ENCODE measurements at regions not wholly inside any gene's neighbourhood (a gene's known extent, or its start where the extent isn't known, plus 50 kb on each side); places are given as distances from the start of the nearest gene placed in this dataset.

DNA sequence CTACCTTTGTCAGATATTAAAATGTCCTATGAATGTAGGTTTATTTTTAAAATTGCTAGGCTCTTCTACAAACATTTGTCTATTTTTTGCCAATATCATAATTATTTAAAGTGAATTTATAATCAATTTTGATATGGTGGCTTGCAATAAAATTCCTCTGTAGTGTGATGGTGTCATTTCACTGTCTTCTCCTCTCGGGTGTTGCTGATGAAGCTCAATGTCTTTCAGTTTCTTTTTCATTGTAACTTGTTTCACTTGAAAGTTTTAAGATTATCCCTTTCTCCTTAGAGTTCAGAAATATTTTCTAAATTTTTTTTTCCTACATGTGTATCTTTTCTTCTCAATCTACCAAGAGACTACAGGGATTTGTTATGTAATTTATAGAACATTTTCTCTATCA is 267.1 kb upstream of the EDNRB start:
- no peak for TF ChIP-seq EZH2phosphoT487 (IDR thresholded peaks at IDR 0.05; ENCODE audit: borderline replicate concordance)
- TF ChIP-seq, protein P1, sequence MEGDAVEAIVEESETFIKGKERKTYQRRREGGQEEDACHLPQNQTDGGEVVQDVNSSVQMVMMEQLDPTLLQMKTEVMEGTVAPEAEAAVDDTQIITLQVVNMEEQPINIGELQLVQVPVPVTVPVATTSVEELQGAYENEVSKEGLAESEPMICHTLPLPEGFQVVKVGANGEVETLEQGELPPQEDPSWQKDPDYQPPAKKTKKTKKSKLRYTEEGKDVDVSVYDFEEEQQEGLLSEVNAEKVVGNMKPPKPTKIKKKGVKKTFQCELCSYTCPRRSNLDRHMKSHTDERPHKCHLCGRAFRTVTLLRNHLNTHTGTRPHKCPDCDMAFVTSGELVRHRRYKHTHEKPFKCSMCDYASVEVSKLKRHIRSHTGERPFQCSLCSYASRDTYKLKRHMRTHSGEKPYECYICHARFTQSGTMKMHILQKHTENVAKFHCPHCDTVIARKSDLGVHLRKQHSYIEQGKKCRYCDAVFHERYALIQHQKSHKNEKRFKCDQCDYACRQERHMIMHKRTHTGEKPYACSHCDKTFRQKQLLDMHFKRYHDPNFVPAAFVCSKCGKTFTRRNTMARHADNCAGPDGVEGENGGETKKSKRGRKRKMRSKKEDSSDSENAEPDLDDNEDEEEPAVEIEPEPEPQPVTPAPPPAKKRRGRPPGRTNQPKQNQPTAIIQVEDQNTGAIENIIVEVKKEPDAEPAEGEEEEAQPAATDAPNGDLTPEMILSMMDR (conservative IDR thresholded peaks at IDR 0.05; ENCODE audit: low read length) = no peak
- no peaks in the 10 kb centered on the region for H3F3A ChIP-seq (ENCODE audit: low read depth)
- H3K4me1 ChIP-seq (ENCODE audit: insufficient read depth, low read length, poor library complexity, severe bottlenecking) = peaks cover 19% of the 10 kb centered on the region
- peak overlapping the region; percentile 20 for H3K9ac ChIP-seq (ENCODE audit: low read depth, low read length, poor library complexity, severe bottlenecking)
- H3K79me2 ChIP-seq (ENCODE audit: insufficient read depth, low read length) = no peaks in the 10 kb centered on the region
- no peaks in the 10 kb centered on the region for H3K9me2 ChIP-seq (replicated peaks; ENCODE audit: low read depth, low read length)
- peak overlapping the region; percentile 4 for H3K4me2 ChIP-seq (ENCODE audit: low read depth, low read length, poor library complexity, severe bottlenecking)
- no peaks in the 10 kb centered on the region for H4K20me1 ChIP-seq (ENCODE audit: insufficient read depth, low read length, poor library complexity, severe bottlenecking)
- H3K36me3 ChIP-seq (ENCODE audit: insufficient read depth, low read length) = no peaks in the 10 kb centered on the region
- H3K4me3 ChIP-seq (ENCODE audit: low read length, poor library complexity, severe bottlenecking) = peak overlapping the region; percentile 3
- H3K9me3 ChIP-seq (ENCODE audit: insufficient read depth, low read depth, low read length) = no peaks in the 10 kb centered on the region
- peak overlapping the region; percentile 70; the same call in 1 of the 2 replicates for H2AFZ ChIP-seq (ENCODE audit: low read length)
- H3K27me3 ChIP-seq (ENCODE audit: insufficient read depth, low read length, poor library complexity, severe bottlenecking) = no peaks in the 10 kb centered on the region

DNA sequence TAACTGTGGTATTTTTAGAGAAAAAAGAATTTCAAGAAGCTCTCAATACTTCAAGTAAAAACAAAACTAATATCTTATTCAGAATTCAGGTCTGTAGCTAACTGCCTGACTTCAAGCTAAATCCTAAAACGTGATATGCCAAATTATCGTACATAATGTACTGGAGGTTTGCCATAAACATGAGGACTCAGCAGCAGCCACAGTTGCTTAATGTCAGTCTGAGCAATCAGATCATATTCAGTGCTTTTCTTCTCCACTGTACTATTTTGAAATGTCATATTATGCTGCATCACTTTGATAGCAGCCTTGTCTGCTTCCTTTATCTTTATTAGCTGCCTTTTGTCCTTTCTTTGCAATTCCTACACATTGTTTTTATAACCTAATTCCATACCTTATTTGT is 265.1 kb upstream of the EDNRB start:
- no peak overlapping the region for H3K4me3 ChIP-seq (ENCODE audit: low read length, poor library complexity, severe bottlenecking)
- H2AFZ ChIP-seq (ENCODE audit: low read length) = no peak overlapping the region; the same call in 1 of the 2 replicates
- H3K36me3 ChIP-seq (ENCODE audit: insufficient read depth, low read length) = no peaks in the 10 kb centered on the region
- no peak for TF ChIP-seq EZH2phosphoT487 (IDR thresholded peaks at IDR 0.05; ENCODE audit: borderline replicate concordance)
- TF ChIP-seq, protein P1 (conservative IDR thresholded peaks at IDR 0.05; ENCODE audit: low read length) = no peak
- H3K4me2 ChIP-seq (ENCODE audit: low read depth, low read length, poor library complexity, severe bottlenecking) = no peak overlapping the region
- H3K27me3 ChIP-seq (ENCODE audit: insufficient read depth, low read length, poor library complexity, severe bottlenecking) = no peaks in the 10 kb centered on the region
- no peaks in the 10 kb centered on the region for H3F3A ChIP-seq (ENCODE audit: low read depth)
- no peaks in the 10 kb centered on the region for H3K79me2 ChIP-seq (ENCODE audit: insufficient read depth, low read length)
- H3K9me3 ChIP-seq (ENCODE audit: insufficient read depth, low read depth, low read length) = peaks cover 7% of the 10 kb centered on the region; the same call in 1 of the 2 replicates
- no peaks in the 10 kb centered on the region for H4K20me1 ChIP-seq (ENCODE audit: insufficient read depth, low read length, poor library complexity, severe bottlenecking)
- no peak overlapping the region for H3K9ac ChIP-seq (ENCODE audit: low read depth, low read length, poor library complexity, severe bottlenecking)
- no peaks in the 10 kb centered on the region for H3K9me2 ChIP-seq (replicated peaks; ENCODE audit: low read depth, low read length)
- H3K4me1 ChIP-seq (ENCODE audit: insufficient read depth, low read length, poor library complexity, severe bottlenecking) = peaks cover 27% of the 10 kb centered on the region

- no peaks in the 10 kb centered on the region for H3K79me2 ChIP-seq (ENCODE audit: insufficient read depth, low read length)
- no peak overlapping the region for H2AFZ ChIP-seq (ENCODE audit: low read length)
- H3K9ac ChIP-seq (ENCODE audit: low read depth, low read length, poor library complexity, severe bottlenecking) = no peak overlapping the region
- no peaks in the 10 kb centered on the region for H4K20me1 ChIP-seq (ENCODE audit: insufficient read depth, low read length, poor library complexity, severe bottlenecking)
- no peaks in the 10 kb centered on the region for H3K36me3 ChIP-seq (ENCODE audit: insufficient read depth, low read length)
- H3K27me3 ChIP-seq (ENCODE audit: insufficient read depth, low read length, poor library complexity, severe bottlenecking) = no peaks in the 10 kb centered on the region
- peaks cover 7% of the 10 kb centered on the region; the same call in 1 of the 2 replicates for H3K9me3 ChIP-seq (ENCODE audit: insufficient read depth, low read depth, low read length)
- peaks cover 28% of the 10 kb centered on the region for H3K4me1 ChIP-seq (ENCODE audit: insufficient read depth, low read length, poor library complexity, severe bottlenecking)
- H3K4me2 ChIP-seq (ENCODE audit: low read depth, low read length, poor library complexity, severe bottlenecking) = no peak overlapping the region
- H3F3A ChIP-seq (ENCODE audit: low read depth) = no peaks in the 10 kb centered on the region
- H3K4me3 ChIP-seq (ENCODE audit: low read length, poor library complexity, severe bottlenecking) = no peak overlapping the region
- no peaks in the 10 kb centered on the region for H3K9me2 ChIP-seq (replicated peaks; ENCODE audit: low read depth, low read length)
- no peak for TF ChIP-seq EZH2phosphoT487 (IDR thresholded peaks at IDR 0.05; ENCODE audit: borderline replicate concordance)
- TF ChIP-seq, protein P1 (conservative IDR thresholded peaks at IDR 0.05; ENCODE audit: low read length) = no peak
Observed at GRCh38 chr13:78182813-78183212, 264.2 kb upstream of the EDNRB start.

Data from Loucy (cell line).